Hematopoietic multipotent progenitor cell treated with erythropoietin and hydrocortisone succinate and interleukin-3 and kit ligand, for 6 days (in vitro differentiated cells): ENCODE measurements at regions not wholly inside any gene's neighbourhood (a gene's known extent, or its start where the extent isn't known, plus 50 kb on each side); places are given as distances from the start of the nearest gene placed in this dataset.

Source experiments
- DNase-seq: peaks from one replicate; pipeline ENCODE4 v3.0.0-alpha.2; 2015

- no peak for DNase-seq
Measured at GRCh38 chr3:103685939-103686338, 1251.1 kb downstream of the ZPLD1 start.

GRCh38 chr3:103690536-103690935 lies 1255.7 kb downstream of the ZPLD1 start:
- DNase-seq: no peak

DNA sequence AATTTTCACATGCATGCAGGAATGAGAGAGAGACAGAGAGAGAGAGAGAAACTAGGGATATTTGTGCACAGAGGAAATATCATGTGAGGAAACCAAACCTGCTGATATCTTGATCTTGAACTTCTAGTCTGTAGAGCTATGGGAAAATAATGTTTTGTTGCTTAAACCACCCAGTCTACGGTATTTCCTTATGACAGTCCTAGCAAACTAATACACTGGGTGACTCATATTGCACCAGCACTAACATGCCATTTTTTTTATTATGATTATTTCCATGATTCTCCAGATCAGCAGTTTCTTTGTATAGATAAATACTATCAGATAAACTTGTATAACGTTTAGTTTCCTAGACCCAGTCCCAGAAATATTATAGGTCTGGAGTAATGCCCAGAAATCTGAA lies 1259.0 kb downstream of the ZPLD1 start:
- no peak for DNase-seq

- DNase-seq: no peak
Measured at GRCh38 chr3:103698646-103699045, 1263.8 kb downstream of the ZPLD1 start.

DNA sequence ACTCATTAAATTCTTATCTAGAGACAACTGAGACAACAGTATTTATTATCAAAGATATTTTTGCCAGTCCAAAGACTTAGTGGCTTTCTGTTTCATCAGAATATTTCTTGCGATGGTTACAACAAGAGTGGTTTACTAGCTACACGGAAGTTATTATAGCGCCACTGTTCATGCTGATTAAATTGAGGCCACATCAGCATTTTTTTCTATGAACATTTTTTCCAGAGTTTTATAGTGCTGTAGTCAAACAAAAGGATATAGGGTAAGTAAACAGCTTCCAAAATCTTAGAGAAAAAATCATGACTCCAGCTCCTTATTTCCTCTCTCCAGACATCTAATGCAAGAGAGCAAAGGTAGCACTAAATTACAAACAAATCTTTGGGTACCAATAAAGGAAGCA lies 1264.4 kb downstream of the ZPLD1 start:
- no peak for DNase-seq

DNA sequence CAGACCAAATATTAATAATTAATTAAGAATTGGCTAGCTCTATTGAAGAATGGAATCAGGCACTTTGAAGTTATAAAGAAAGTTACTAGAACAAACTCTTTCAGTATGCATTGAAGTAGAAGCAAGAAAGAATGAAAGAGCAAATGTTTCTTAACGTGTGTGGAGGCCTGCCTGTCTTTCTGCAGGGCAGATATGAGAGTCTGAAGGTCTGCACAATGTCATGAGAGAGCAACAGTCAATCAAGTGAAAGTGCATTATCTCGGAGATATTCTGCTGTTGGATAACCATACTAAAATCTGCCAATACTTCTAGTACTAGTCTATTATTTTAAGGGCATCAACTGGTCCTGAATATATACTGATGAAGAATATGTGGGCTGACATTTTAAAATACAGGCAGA lies 1270.8 kb downstream of the ZPLD1 start:
- DNase-seq: no peak

DNA sequence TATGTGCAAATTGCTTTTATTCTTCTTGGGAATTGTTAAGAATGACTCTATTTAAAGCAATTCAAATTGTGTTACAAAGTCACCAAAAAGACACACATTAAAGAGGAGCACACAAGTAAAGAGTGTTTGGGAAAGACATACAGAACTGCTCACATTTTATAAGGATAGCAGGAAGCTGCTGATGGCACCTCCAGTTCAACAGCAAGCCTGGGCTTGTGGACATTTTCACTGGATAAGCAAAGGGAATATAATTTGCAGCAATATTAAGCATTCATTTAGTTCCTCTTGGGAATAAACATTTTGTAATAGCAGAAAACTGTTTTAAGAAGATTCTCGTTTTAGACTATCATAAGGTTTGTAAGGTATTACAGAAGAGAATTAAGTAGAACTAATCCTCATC lies 1271.9 kb downstream of the ZPLD1 start:
- no peak for DNase-seq

GRCh38 chr3:103711670-103712069 lies 1276.9 kb downstream of the ZPLD1 start:
- DNase-seq: no peak

DNA sequence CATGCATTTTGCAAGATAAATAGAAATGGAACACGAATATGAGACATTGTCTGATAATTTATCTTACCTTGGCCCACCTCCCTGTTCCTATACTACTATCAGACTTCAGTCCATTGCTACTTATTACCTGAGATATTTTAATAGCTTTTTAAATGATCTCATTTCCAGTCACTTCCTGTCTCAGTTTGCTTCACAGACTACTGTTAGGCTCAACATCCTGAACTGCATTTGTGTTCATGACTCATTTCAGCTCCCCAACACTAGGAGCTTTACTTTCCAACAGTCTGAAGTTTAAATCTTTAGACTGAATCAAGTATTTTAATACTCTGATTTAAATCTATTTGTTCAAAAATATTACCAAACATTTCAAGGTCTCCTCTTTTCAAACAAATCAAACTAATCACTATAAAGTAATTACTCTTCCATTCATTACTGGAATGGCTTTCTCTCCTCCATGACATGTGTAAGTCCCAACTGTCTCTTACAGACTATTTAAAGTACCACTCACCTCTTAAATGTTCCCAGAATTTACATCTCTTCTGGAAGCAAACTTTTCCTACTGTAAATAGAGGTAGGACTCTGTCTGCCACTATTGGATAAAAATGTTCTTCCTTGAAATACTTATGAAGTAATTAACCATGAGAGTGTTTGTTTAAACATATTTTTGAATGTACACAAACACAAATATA lies 1277.6 kb downstream of the ZPLD1 start:
- no peak for DNase-seq

- DNase-seq: no peak
Measured at GRCh38 chr3:103729547-103729946, 1294.7 kb downstream of the ZPLD1 start.

DNA sequence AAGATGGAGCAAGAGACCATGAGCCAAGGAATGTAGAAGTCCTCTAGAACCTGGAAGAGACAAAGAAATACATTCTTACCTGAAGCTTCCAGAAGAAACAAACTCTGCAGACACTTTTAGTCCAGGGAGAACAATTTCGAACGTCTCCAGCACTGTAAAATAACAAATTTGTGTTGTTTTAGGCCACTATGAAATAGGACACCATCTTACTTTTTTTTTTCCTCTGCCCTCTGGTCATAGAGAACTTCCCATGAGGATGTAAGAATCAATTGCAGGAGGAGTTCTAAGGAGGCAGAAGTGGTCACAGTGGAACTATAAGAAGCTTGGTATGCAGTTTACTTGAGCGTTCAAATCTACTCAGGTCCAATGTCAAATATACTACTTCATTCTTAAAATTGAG lies 1295.9 kb downstream of the ZPLD1 start:
- DNase-seq: no peak

- no peak for DNase-seq
Measured at GRCh38 chr3:103752986-103753385, 1318.2 kb downstream of the ZPLD1 start.

GRCh38 chr3:103767635-103768034 lies 1332.8 kb downstream of the ZPLD1 start:
- DNase-seq: no peak

GRCh38 chr3:103785017-103785416 lies 1350.2 kb downstream of the ZPLD1 start:
- DNase-seq: no peak

- no peak for DNase-seq
Measured at GRCh38 chr3:103785537-103785936, 1350.7 kb downstream of the ZPLD1 start.

DNA sequence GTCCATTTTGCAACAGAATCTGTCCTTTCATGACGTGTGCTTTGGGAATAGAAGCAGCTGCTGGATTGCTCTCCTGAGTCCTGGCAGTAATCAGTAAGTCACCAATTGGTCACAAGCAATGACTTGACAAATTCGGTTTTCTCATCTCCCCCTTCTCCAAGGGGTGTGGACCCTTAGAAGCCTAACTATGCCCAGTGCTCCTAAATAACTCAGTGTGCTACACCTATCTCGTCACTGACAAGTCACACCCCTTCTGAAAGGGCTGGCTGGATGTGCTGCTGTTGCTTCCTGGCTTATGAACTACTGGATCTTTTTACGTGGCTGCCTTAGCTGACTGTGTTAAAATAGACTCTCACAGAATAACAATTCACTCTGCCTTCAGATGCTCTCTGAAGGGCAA lies 1351.5 kb downstream of the ZPLD1 start:
- no peak for DNase-seq

DNA sequence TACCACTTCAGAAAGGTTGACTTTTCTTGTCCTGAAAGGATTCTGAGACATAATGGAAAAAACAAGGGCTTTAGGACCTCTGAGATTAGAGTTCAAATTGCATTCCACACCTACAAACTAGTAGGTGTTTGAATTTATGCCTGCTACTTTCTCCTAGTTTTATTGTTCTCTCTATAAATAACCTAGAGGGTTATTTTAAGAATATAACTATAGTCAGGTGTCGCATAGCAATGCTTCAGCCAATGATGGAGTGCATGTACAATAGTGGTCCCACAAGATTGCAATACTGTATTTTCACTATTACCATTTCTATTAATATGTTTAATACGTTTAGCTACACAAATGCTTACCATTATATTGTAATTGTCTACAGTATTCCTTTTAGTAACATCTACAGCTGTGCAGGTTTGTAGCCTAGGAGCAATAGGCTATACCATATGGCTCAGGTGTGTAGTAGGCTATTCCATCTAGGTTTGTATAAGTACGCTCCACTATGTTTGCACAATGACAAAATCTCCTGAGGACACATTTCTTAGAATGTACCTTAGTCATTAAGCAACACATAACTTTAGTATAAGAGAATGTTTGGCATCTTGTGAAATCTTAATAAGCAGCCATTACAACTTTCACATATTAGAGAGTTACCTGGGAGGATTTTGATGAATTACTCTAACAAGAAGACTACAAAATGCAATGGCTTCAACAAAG lies 1352.5 kb downstream of the ZPLD1 start:
- no peak for DNase-seq

GRCh38 chr3:103787879-103788278 lies 1353.1 kb downstream of the ZPLD1 start:
- no peak for DNase-seq

- DNase-seq: no peak
Measured at GRCh38 chr3:103791786-103792515, 1357.1 kb downstream of the ZPLD1 start.

DNA sequence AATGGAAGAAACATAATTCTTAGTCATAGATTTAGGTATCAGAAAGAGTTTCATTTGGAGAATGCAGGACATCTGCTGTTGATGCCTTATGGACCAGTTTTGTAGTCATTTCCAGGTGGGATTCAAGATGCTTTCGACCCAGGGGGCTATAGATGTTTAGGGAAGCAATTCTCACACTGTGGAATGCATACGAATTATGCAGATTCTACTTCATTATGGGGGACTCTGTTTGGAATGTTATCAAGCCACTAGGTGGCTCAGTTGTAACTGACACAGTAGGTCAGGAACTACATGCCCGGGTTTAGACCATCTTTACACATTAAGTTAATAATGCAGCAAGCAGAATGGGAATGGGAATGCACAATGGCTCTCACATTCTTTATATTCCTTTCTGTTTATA lies 1359.8 kb downstream of the ZPLD1 start:
- DNase-seq: peak; percentile 2

DNA sequence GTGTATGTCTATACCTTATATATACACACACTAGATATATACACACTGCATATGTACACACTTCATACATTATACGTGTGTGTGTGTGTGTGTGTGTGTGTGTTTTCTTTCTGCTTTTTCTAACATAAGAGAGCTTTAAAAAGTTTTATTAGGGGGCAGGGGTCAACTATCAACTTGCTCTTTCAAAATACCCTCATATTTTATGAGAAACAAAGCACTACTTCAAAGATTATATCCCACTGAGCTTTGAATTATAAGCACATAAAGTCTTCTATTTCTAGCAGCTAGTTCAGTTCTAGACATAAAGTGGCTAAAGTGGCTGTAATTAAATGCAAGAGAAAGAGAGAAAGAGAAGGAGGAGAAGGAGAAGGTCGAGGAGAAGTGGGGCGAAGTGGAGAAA lies 1361.3 kb downstream of the ZPLD1 start:
- no peak for DNase-seq

DNA sequence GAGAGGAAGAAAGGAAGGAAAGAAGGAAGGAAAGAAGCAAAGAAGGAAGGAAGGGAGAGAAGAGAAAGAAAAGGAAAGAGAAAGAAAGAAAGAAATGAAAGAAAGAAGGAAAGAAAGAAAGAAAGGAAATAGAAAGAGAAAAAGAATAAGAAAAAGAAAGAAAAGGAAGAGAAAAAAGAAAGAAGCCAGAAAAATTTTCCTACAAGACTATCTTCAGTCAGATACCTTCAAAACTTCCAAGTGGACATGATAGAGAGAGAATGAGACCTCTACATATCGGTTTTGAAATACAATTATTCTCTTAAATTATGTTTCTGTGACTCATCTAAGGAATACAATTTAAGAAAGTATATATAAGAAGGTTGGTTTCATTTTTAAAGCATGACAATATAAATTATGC lies 1369.0 kb downstream of the ZPLD1 start:
- DNase-seq: no peak

DNA sequence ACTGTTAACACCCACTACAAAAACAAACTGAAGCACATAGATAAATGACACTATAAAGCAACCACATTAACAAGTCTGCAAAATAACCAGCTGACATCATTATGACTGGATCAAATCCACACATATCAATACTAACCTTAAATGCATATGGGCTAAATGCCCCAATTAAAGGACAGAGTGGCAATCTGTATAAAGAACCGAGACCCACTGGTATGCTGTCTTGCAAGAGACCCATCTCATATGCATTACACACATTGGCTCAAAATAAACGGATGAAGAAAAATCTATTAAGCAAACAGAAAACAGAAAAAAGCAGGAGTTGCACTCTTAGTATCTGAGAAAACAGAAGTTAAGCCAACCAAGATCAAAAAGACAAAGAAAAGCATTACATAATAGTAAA lies 1375.4 kb downstream of the ZPLD1 start:
- no peak for DNase-seq

GRCh38 chr3:103813955-103814354 lies 1379.1 kb downstream of the ZPLD1 start:
- DNase-seq: no peak
